GM18502 (cell line): ENCODE measurements at regions not wholly inside any gene's neighbourhood (a gene's known extent, or its start where the extent isn't known, plus 50 kb on each side); places are given as distances from the start of the nearest gene placed in this dataset.

Experiments used
- ATAC-seq: cut with Tn5 transposase; IDR thresholded peaks from one replicate; pipeline ENCODE4 v1.9.1; 2021; ENCODE audit warnings: mild to moderate bottlenecking; ENCODE audit not compliant: unreplicated experiment, poor library complexity

DNA sequence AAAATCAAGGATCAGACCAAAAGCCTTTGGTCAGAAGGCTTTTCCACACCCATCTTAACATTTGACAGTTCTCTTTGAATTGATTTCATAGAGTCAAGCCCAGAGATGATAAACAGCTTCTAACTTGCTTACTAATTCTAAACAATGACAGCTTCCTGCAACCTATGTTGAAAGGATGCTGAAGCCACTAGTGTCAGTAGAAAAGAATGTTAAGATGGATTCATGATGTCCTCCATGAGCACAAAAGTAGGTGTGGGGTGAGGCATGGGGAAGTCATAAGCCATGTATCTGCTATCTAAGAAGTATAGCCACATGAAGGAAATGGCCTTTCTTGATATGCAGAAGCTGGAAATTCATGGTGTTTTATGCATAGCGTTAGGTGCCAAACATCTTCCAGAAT is 269.3 kb downstream of the DHX15 start:
- ATAC-seq = no peak

DNA sequence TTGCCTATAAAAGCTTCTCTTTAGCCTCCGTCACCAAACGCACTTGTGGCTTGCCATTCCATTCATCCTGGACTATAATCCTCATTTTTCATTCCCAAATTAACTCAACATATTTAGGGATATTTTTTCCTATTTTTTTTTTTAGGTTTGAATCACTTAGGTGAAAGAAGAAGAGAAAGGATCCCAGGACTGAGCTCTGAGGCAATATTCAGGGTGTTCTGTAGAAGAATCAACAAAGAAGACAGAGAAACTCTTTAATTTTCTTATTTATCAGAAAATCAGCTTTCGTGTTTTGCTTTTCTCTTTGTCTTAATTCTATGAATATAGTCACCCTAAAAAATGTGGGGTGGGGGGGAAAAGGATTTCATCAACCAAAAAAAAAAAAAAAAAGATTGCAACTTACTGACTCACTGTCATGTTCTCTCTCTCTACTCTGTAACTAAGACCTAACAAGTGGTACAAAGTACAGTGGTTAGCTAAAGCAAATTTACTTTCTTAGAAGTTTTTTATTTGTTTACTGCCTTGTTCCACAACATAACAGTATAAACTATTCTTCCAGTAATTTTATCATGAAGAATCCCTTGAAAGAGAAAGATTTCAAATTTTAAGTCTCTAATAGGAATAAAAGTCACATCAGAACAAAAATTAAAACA is 272.0 kb downstream of the DHX15 start:
- ATAC-seq = no peak

DNA sequence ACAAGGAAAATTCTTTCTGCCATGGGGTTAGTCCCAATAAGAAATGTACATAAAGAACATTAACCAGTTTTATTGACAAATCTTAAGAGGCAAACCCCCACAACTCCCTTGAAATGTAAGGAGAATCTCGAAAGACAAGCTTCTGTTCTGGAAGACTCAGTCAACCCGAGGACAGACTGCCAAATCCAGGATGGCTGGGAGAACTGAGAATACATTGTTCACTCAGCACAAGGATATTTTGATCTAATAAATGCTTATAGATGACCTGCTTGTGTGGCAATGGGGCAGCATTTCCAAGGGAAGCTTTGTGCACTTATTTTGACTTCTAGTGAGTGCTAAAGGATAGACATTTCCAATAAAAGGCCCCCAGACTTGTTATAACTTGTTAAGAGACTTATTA is 280.4 kb downstream of the DHX15 start:
- ATAC-seq = no peak

DNA sequence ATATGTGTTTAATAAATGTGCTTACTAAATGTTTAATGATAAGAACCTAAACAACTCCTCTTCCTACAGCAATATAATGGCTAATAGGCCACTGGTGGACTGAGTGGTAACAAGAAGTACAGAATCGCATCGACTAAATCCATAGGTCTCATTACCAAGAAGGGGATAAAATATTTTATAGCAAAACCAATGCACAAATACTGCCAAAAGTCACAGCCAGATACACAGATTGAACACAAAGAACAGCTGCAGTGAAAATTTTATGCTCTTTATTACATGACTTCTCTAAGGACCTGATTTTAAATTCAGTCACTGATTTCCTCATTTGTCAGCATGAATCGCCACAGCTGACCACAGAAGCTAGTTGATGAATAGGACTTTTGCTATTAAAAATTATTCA is 285.4 kb downstream of the DHX15 start:
- no peak for ATAC-seq

DNA sequence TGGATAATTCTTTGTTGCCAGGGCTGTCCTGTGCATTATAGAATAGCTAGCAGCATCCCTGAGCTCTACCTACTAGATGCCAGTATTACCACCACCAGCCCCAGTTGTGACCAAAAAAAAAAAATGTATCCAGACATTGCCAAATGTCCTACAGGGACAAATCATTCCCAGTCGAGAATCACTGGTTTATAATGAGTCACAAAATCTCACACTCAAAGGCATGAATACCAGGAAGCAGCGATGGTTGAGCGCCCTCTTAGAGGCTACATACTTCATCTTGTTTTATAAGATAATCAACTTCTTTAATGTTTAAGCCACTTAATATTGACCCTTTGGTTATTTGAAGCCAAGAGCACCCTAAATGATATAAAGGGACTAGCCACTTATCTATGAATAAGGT is 297.3 kb downstream of the DHX15 start:
- no peak for ATAC-seq

DNA sequence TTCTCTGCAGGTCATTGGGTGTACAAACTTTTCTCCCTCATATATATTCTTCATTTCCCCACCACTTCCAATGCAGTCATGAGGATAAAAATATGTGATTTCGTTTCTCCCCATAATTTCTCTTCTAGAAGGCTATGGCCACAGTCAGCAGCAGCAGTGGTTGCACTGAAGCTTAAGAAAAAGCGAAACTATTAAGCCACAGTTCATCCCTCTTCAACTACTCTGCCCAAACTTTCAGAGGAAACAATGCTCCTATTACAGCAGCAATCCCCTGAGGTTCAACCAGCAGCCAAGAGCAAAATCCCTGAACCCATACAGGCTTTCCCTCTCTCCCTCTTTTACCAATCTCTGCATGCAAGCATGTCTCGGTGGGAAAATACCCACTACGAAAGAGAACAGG is 298.6 kb downstream of the DHX15 start:
- ATAC-seq = no peak

DNA sequence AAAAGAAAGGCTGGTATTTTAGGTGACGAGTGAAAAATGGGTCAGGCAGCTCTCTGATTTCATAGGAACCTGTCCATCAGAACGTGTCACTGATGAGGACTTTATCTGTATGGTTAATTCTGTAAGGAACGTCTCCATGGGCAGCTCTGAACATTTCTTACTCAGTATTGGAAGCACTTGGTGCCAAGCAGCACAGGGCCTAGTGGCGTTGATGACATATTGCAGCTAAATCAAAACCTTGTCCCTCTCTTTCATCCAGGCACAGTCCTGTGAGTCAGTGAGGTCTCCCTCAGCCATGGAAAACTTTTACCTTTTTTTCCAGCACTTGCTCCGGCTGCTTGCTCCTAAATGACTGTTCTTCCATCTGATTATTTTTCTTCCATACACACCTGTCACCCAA is 301.9 kb downstream of the DHX15 start:
- ATAC-seq = no peak

DNA sequence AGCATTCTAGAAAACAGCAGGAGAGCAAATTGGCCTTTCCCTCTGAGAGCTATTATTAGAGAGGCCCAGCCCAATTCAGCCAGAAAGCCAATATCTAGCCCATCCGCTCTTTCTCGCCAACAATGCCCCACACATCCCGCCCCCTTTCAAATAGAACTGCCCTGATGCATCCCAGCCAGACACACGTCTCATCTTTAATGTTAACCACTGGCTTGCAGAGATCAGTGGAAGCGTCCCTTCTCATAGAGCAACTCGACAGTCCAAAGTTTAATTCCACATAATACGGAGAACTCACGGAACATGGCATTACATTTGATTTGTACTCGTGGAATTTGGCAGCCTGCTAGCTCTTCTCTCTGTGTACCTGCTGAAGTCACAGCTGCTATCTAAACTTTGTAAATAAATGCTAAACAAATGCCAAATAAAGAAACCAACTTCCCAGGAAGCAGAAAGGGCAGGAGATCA is 304.4 kb downstream of the DHX15 start:
- ATAC-seq = no peak

DNA sequence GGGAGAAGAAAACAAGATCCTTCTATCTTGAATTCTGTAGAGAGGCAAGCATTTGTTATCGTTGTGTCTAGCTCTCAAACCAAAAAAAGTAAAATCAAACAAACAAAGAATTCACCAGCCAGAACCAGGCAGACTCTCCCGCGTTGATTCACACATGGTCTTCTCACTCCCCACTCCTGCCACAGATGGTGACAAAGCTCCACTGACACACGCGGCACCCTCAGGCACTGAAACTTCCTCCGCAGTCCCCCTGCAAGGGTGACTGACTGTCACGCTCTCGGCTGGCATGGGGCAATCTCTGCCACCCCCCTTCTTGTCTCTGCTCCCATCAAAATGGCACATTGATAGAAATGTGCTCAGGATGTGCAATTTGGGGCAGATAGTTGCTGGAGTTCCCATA is 304.9 kb downstream of the DHX15 start:
- ATAC-seq = no peak

DNA sequence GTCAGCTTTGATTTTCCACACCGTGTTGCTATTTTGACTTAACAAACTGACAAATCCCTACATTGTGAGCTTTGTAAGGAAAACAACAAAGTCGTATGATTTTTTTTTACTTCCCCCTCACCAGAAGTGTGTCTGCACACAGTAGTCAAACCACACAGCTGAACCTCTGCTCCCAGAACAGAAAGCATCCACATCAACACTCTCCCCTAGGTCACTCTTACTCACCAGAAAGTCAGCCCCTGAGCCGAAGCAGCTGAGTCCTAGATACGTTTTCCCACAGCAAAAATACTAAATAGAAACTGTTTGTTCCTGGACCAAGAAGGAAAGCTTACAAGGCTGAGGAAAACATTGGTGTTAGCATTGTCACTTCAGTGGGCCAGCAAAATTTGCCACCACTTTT is 305.7 kb downstream of the DHX15 start:
- ATAC-seq = no peak

DNA sequence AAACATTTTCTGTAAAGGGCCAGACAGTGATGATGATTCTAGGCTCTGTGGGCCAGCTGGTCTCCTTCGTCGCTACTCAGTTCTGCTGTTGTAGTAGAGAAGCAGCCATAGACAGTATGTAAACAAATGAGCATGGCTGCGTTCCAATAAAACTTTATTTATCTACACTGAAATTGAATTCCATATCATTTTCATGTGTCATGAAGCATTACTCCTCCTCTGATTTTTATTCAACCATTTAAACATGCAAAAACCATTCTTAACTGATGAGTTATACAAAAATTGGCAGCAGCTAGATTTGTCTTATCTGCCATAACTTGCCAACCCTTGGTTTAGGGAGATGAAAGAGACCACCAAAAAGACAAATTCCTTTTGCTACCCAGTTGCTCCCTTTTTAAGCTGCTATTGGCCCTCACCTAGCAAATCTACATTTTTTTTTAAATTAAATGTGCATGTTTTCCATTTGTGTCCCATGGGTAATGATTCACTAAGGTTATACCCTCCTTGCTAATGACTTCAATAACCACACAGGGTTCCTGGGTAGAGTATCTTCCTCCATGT is 309.9 kb downstream of the DHX15 start:
- ATAC-seq = no peak

DNA sequence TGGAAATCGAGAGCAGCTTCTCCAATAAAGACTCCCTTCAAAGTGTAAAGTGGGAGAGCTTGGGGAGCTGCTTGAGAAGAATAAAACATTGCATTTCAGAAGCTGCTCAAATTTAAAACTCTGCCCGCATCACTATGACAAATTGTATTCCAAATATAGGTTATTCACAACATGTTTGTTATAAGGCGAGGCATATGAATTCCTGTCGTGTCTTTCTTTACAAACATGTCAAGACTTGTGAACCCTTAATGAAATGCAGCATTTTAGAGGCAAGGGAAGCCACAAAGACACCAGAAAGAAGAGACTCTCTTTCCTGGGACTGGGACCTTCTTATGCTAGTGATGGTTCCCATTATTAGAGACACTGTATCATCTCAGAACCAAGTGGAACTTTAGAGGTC is 311.2 kb downstream of the DHX15 start:
- no peak for ATAC-seq

DNA sequence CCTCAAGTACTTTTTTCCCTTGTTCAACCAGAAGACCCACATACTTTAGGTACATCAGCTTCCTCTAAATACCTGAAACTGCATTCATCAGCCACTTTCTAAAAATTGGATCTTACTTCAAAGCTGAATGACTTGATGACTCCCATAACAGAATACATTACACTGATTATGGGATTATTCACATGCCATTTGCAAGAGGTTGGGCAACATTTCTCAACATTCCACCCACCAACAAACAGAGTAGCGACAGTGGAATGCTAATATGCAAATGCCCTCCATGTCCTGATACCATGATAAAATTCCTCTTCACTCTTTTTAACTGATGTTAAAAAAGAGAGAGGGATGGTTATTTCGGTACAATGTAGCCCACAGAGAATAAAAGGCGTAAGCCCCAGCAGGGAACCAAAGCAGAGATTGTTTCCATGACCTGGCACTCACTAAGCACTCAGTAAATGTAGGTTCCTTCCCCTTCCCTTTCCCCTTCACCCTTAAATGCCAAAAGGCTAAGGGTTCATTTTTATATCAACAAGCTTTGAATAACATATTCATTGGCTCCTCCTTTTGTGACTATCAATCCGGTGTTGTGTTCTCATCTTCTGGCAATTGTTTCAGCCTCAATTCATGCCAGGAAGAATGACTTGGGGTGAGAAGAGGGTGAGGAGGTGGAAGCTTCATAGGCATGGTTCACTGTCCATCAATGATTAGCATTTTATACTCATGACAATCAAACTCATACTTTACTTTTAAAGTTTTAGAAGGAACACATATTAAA is 317.2 kb downstream of the DHX15 start:
- no peak for ATAC-seq

DNA sequence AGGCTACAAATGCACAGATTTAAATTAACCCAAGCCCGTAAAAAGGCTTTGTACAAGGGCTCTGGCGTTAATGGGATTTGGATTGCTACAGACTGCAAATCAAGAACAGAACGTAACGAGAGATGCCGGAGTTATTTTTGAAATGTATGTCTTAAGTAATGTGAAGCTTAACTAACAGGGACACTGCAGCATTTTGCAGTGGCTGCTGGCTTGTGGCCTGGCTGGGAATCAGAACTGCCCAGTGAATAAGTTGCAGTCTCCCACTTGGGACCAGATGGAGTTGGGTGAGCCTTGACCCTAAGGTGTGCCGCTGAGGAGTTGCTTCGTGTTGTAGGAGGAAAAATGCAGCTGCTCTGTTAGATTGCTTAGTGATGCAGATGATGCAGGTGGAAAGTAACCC is 318.4 kb downstream of the DHX15 start:
- ATAC-seq = no peak

DNA sequence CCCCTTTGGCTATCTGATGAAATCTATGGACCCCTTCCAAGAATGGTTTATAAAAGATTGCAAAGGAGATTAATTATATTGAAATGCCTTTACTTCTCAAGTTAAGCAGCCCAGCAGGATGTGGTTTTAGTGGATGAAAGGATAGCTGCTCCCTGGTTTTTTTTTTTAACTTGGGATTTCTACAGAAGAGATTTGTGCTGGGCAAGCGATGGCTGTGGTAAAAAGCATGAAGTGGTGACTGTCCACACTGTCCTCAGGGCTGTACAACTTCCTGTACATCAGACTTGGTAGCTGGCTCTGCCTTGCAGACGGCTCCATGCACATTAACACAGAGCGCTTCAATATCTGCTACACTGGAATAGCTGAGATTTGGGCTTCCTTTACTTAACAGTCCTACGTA is 321.7 kb downstream of the DHX15 start:
- no peak for ATAC-seq

DNA sequence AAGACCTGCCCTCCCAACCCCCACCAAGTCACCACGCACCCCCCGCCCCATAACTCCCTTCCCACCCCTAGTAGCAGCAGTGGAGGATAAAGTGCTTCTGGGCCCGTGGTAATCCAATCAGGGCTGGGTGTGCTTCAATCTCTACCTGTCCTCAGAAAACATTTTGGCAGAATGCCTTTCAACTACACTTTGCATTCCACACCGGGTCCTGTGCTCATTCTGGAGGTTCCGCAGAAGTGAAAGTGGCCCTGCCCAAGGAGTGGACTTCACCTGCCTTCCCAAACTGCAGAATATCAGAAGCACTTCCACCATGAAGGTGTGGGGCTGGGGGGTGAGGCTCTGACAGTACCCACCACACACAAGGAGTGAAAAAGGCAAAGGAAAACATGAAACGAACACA is 322.3 kb downstream of the DHX15 start:
- no peak for ATAC-seq

DNA sequence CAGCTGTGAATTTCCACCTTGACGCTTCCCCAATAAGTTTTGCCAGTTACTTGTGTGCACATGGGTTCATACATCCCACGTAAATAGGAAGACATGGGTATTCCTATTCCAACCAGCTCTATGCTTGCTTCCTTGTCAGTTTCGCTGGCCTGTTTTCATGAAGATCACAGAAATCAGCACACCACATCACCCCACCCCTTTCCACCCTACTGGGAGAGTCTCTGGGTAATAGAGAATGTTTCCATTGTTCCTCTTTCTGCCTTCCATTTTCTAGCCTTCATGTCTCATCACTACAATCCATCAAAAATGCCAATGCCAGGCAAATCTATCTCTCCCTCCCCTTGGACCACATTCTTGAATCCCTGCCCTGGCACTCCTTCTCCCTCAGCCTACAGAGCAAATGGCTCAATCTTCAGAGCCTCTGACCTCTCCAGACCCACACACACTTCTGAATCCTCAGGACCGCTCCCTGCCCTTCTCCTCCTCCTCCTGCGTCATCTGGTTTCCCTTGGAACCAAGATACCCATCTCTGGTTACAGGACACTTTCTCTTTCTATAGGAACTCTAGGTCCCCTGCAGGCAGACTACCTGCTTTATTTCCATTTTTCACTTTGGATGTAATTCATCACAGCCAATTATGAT is 323.3 kb downstream of the DHX15 start:
- ATAC-seq = no peak

DNA sequence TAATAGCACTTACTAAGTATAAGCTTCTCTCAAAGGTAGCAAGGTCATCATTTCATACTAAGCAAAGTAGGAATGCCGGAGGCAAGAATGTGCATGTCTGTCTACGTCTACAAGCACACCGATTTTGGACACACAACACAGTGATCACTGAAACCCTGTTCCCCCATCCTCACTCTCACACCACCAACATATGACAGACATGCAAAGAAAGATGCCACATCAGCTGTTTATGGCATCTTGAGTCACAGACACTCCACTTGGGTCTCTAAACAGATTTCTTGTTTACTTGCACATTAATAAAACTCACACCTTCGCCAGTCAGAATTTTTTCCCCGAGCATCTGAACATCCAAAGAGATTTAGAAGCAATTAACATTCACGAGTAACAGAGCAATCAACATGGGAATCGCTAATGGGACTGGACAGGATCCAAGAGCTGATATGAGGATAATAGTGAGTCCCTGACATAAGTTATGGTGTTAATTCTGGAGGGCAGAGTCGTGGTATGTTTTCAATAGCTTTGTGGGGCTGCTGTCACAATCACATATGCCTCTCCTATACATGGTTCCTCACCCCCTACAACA is 324.1 kb downstream of the DHX15 start:
- no peak for ATAC-seq

DNA sequence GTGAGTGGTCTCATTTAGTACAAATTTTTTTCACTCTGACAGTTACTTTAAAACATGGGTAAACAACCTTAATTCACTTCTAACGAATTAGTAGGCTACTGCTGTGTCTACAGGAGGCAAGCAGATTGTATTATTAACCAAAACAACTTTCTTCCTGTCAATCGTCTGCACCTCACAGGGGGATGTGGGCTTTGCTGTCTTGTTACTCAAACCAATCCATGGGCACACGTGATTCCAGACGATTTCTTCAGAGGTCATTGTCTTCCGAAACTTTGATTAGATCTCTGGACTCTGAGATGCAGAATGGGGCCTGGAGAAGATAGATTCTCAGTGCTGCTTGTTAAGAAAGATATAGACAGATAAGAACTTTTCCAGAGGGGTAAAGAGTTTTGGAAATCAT is 327.8 kb downstream of the DHX15 start:
- ATAC-seq = no peak

DNA sequence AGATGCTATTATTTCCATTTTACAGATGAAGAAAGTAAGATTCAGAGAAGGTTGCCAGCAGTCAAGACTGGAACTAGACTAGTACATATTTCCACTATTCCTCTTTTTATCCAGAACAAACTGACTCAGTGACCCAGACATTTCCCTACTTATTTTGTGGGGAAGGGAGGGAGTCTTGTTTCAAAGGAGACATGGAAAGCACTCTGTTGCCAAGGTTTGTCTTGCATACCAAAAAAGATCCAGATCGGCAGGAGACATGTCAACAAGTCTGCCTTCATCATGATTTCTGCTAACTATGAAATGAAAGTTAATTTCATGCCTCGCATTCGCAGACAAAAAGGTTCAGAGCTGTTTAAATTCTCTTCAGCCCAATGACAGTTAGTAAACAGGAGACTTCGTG is 328.3 kb downstream of the DHX15 start:
- no peak for ATAC-seq

DNA sequence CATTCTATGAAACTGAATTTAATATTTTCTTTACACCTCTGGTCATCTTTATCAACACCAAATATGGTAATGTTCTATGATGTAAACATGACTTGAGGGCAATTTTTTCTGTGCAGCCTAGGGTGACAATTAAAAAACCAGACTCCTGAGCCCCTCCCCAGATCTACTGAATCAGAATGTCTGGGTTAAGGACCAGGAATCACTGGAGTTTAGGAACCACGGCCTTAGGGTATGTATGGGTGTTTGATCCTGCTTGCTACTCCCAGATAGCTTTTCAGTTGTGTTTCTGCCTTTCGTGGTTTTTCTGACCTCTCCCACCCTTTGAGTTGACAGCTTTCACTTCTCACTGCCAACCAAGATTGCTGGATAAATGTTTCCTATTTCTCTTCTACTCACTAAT is 332.2 kb downstream of the DHX15 start:
- no peak for ATAC-seq
